ENCODE measurements at regions not wholly inside any gene's neighbourhood (a gene's known extent, or its start where the extent isn't known, plus 50 kb on each side); places are given as distances from the start of the nearest gene placed in this dataset.

GRCh38 chr2:18369760-18370159 lies 190.7 kb downstream of the RDH14 start:
- no peak overlapping the region for H3K4me3 ChIP-seq
- DNase-seq, result no peak
- H3K27me3 ChIP-seq, result no peaks in the 10 kb centered on the region
- 80 to 83% methylated on average over 2 of the region's 2 CpGs for WGBS, 2 donors
- no peaks in the 10 kb centered on the region for H3K4me1 ChIP-seq
- intact Hi-C loops (cut with DNase I), result no loop called here
- H3K9me3 ChIP-seq, result no peaks in the 10 kb centered on the region
- TF ChIP-seq POLR2A (IDR thresholded peaks at IDR 0.05) (no peak), CTCF (IDR thresholded peaks at IDR 0.05) (no peak)
- no peak overlapping the region for H3K27ac ChIP-seq
- no peaks in the 10 kb centered on the region for H3K36me3 ChIP-seq

- H3K4me1 ChIP-seq, result no peaks in the 10 kb centered on the region
- H3K27me3 ChIP-seq, result no peaks in the 10 kb centered on the region
- DNase-seq, result no peak
- H3K27ac ChIP-seq, result no peak overlapping the region
- H3K9me3 ChIP-seq, result no peaks in the 10 kb centered on the region
- TF ChIP-seq CTCF (IDR thresholded peaks at IDR 0.05) (no peak), POLR2A (IDR thresholded peaks at IDR 0.05) (no peak)
- no peak overlapping the region for H3K4me3 ChIP-seq
- intact Hi-C loops (cut with DNase I), result no loop called here
- WGBS, 2 donors, result 50 to 56% methylated on average over 2 of the region's 2 CpGs
- H3K36me3 ChIP-seq, result no peaks in the 10 kb centered on the region
Measured at GRCh38 chr2:18368008-18368407, 192.4 kb downstream of the RDH14 start.

- WGBS, 2 donors, result 75 to 76% methylated on average over 2 of the region's 2 CpGs
- Histone ChIP-seq H3K36me3 (no peaks in the 10 kb centered on the region), H3K27ac (no peak overlapping the region), H3K9me3 (no peaks in the 10 kb centered on the region), H3K4me1 (no peaks in the 10 kb centered on the region), H3K27me3 (no peaks in the 10 kb centered on the region), H3K4me3 (no peak overlapping the region)
- TF ChIP-seq POLR2A (IDR thresholded peaks at IDR 0.05) (no peak), CTCF (IDR thresholded peaks at IDR 0.05) (no peak)
- no peak for DNase-seq
- intact Hi-C loops (cut with DNase I), result no loop called here
Measured at GRCh38 chr2:18365342-18365741, 195.1 kb downstream of the RDH14 start.

GRCh38 chr2:18363348-18363747 lies 197.1 kb downstream of the RDH14 start:
- Histone ChIP-seq H3K36me3 (no peaks in the 10 kb centered on the region), H3K27me3 (no peaks in the 10 kb centered on the region), H3K4me3 (no peak overlapping the region), H3K9me3 (no peaks in the 10 kb centered on the region), H3K27ac (no peak overlapping the region), H3K4me1 (no peaks in the 10 kb centered on the region)
- 57 to 84% methylated on average over 3 of the region's 3 CpGs for WGBS, 2 donors
- TF ChIP-seq POLR2A (IDR thresholded peaks at IDR 0.05) (no peak), CTCF (IDR thresholded peaks at IDR 0.05) (no peak)
- no peak for DNase-seq
- intact Hi-C loops (cut with DNase I), result no loop called here

- intact Hi-C loops (cut with DNase I), result no loop called here
- Histone ChIP-seq H3K9me3 (no peaks in the 10 kb centered on the region), H3K27me3 (no peaks in the 10 kb centered on the region), H3K27ac (no peak overlapping the region), H3K4me1 (no peaks in the 10 kb centered on the region), H3K4me3 (no peak overlapping the region), H3K36me3 (no peaks in the 10 kb centered on the region)
- no peak for TF ChIP-seq CTCF (IDR thresholded peaks at IDR 0.05)
- no peak for TF ChIP-seq POLR2A (IDR thresholded peaks at IDR 0.05)
- no peak for DNase-seq
- WGBS, 2 donors, result 71 to 89% methylated on average over 1 of the region's 1 CpG
Measured at GRCh38 chr2:18362696-18363095, 197.8 kb downstream of the RDH14 start.

Measured in esophagus squamous epithelium (tissue), 5 donors.